ENCODE measurements at regions not wholly inside any gene's neighbourhood (a gene's known extent, or its start where the extent isn't known, plus 50 kb on each side); places are given as distances from the start of the nearest gene placed in this dataset.

DNA sequence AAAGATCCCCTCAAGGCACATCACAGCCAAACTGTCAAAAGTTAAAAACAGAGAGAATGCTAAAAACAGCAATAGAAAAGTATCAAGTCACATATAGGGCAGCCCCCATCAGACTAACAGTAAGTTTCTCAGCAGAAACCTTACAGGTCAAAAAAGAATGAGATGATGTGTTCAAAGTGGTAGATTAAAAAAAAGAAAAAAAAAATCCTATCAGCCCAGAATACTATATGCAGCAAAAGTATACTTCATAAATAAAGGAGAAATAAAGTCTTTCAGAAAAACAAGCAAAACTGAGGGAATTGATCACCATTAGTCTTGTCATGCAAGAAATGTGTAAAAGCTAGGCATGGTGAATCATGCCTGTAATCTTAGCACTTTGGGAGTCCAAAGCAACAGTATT lies 99.9 kb upstream of the RAD23B start:
- no peak for ATAC-seq

DNA sequence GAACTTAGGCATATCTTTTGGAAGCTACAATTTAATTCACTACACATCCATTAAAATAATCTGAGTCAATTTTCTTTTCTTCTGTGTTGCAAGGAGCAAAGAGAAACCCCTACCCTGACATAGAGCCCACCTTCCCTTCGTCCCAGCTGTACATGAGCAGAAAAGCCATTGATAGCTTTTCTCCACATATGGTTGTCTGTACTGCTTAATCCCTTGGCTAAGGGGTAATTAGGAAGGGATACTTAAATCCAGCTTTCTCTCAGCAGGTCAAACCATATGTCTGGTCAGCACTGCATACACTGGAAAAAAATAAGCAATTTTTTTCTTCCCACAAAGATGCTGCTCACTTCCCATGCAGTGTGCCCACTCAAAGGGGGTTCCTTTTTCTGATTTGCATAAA lies 94.7 kb upstream of the RAD23B start:
- intact Hi-C loops (cut with DNase I, micrococcal nuclease), result no loop called here

More for the DNA sequence above, 99.9 kb upstream of the RAD23B start:
- DNase-seq, result no peak
- intact Hi-C loops (cut with DNase I, micrococcal nuclease), result no loop called here

DNA sequence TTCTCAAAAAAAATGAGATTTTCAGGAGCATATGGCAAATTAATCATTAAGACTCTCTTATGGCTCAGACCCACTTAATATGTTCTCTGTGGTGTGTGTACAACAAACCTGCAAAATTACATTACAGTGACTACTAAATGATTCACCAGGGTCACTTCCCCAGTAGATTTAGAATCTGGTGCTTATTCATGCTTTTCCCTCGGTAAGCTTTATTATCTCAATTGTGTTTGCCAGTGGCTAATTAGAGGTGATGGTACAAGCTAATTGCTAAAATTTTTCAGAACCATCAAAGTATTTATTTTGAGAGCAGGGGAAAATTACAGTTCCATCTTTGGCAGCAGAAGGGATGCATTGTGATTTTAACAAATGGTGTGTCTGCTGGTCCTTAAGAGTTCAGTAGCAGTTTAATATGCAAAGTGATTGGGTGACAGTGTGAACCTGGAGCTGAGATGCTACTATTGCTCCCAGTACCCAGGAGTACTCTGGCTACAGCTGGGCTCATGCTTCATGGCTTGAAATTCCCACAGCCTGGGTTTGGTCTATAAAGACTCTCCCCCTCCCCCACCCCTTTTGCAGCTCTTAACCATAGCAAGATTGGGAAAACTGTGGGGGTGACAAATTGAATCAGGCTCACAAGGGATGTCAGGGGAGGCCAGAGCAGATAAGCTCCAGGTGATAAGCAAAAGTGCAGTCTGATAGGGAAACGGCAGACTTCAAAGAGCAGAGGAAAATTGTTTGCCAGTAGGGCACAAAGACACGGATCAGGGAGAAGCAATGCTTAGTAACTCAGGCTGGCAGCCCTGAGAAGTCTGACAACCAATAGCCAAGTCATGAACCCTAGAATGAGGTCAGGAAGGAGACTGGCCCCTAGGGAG lies 92.8 kb upstream of the RAD23B start:
- intact Hi-C loops (cut with DNase I, micrococcal nuclease), result no loop called here
- DNase-seq, result no peak

More for the DNA sequence above, 94.7 kb upstream of the RAD23B start:
- ATAC-seq, result no peak
- DNase-seq, result no peak

DNA sequence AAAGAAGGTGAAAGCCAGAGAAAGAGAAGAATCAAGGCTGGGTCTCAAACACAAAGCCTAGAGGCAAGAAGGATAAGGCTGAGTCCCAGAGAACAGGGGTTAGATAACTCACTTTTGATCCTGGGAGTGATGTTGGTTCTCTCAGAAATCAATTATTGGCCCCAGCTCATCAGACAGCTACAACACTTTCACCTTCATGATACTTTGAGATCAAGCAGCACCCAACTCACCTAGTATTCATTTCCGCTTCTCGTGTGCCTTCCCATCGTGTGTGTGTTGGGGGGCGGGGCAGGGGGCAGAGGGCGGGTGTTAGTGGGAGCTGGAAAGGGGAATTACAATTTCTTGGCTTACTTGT lies 92.2 kb upstream of the RAD23B start:
- intact Hi-C loops (cut with DNase I, micrococcal nuclease), result no loop called here
- ATAC-seq (no peak), DNase-seq (no peak)

More for the DNA sequence above, 92.8 kb upstream of the RAD23B start:
- ATAC-seq, result no peak

DNA sequence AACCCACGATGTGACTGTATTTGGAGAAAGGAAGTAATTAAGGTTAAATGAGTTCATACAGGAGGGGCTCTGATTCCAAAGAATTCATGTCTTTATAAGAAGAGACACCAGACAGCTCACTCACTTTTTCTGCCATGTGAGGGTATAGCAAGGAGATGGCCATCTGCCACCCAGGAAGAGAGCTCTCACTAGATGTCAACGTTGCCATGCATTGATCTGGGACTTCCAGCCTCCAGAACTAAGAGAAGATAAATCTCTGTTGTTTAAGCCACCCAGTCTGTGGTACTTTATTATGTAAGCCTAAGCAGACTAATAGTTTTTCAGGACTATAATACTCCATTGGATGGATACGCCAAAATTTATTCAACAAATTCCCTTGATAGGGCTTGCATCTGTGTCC lies 89.8 kb upstream of the RAD23B start:
- intact Hi-C loops (cut with DNase I, micrococcal nuclease), result no loop called here
- DNase-seq, result no peak
- ATAC-seq, result no peak

DNA sequence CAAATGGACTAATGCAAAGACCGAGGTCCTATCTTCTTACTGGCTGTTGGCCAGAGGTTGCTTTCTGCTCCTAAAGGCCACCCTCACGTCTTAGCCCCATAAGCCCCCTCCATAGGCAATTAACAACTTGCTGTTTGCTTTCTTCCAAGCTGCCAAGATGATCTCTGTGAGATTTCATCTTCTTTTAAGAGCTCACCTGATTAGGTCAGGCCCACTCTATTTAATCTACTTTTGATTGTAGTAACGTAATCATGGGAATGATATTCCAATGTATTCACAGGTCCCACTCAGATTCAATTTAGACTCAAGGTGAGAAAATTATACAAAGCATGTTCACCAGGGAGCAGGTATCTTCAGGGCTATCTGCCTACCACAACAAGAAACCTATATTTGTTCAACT lies 84.4 kb upstream of the RAD23B start:
- no peak for ATAC-seq
- intact Hi-C loops (cut with DNase I, micrococcal nuclease), result no loop called here

DNA sequence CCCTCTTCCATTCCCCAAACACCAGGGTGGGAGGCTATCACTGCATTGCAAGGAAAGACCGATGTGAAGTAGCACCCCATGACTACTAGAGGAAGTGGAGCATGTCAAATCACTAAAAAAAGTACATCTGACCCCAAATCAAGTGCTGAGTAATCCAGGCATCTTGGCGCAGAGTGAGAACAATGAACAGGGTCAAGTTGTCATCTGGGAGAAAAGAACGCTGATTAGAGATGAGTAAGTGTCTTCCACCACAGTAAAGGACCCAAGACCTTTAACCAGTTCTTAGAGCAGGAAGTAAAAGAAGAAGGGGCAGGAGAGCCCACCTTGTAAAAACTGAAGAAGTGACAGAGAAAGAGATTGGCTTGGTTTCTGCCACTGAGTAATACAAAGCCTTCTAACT lies 75.0 kb upstream of the RAD23B start:
- intact Hi-C loops (cut with DNase I, micrococcal nuclease), result no loop called here
- ATAC-seq (no peak), DNase-seq (no peak)

More for the DNA sequence above, 84.4 kb upstream of the RAD23B start:
- no peak for DNase-seq

DNA sequence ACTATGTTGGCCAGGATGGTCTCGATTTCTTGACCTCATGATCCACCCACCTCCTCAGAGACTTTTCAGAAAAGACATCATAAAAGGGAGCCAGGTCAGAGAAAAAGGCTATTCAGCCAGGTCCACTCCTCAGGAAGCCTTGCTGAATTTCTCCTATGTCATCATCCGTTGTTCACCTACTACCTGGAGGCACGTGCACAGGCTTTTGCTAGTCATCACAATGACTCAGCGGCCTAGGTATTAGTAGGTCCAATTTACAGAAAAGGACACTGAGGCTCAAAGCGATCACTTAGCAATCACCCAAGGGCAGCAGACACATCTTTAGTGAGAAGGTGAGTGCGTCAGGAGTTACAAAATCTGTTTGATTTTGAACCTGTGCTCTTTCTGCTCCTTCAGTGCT lies 72.3 kb upstream of the RAD23B start:
- ATAC-seq (no peak), DNase-seq (no peak)
- intact Hi-C loops (cut with DNase I, micrococcal nuclease), result no loop called here

DNA sequence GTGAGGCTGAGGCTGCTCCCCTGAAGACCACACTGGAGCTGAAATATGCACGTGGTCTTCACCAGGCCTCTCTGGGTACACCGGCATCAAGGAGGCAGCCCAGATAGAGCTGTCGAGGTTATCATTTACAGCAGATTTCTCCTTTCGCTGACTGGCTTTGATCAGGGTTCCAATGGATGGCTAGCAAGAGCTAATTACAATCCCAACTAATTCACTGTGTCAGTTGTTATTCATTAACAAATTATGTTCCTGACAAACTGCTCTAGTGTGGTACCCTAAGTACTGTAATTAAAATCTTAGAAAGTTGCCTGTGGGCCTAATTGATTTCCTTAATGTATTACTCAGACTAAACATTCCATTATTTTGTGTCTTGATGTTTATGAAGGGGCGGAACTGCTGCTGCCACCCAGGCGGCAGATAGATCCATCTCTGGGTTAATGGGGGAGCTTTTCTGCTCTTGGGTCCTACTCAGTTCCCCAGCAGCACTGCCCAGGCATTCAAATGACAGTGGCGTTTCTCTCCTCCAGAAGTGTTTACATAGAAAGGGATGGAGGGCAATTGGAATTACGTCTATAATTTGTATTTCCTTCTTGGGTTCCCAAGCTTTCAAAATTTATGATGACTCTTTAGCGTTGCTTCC lies 71.7 kb upstream of the RAD23B start:
- ATAC-seq (no peak), DNase-seq (no peak)
- intact Hi-C loops (cut with DNase I, micrococcal nuclease), result no loop called here

DNA sequence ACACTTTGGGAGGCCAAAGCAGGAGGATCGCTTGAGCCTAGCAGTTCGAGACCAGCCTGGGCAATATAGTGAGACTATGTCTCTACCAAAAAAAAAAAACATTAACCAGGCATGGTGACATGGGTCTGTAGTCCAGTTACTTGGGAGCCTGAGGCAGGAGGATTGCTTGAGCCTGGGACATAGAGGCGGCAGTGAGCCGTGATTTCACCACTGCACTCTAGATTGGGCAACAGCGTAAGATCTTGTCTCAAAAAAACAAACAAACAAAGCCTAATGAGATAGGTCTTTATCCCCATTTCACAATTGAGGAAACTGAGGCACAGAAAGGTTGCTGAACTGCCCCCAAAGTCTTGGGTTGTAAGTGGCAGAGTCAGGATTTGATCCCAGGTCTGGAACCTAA lies 70.5 kb upstream of the RAD23B start:
- intact Hi-C loops (cut with DNase I, micrococcal nuclease), result no loop called here
- DNase-seq (no peak), ATAC-seq (no peak)

DNA sequence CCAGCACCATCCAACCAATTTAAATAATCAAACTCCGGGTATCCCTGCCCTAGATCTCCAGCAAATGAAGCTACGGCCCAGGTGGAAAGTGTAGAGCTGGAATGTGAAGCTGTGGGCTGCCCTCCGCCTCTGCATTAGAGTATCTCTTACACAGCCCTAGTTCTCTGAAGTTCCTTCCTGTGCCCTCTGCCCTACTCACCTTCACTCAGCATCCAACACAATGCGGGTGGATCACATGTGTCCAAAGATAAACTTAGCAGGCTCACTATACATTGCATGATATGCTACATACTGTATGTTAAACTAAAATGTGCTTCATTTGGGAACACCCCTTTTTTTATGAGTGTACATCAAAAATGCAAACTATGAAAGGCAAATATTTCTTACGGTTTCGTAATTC lies 70.0 kb upstream of the RAD23B start:
- DNase-seq (no peak), ATAC-seq (peak; percentile 63)
- intact Hi-C loops (cut with DNase I, micrococcal nuclease), result no loop called here

DNA sequence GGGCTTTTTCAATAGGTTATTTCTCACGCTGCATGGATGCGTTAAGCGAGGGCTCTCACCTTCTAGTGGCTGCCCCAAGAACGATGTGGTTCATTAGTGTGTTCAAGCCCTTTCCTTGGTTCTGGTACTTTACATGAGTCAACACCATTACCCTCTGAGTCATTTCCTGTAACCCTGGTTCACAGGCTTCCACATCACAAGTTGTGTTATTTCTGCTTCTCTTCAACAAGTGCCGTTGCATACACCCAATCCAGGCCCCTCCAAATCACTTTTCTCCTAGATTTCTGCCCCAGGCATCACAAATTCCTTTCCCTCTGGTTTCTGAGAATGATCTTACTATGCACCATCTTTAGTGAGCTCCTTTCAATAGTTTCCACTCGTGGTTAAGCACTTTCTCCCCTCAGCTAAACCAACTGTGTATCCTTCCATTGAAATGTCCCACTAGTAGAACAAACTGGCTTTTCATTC lies 69.5 kb upstream of the RAD23B start:
- no peak for DNase-seq
- peak; percentile 51 for ATAC-seq
- intact Hi-C loops (cut with DNase I, micrococcal nuclease), result no loop called here

DNA sequence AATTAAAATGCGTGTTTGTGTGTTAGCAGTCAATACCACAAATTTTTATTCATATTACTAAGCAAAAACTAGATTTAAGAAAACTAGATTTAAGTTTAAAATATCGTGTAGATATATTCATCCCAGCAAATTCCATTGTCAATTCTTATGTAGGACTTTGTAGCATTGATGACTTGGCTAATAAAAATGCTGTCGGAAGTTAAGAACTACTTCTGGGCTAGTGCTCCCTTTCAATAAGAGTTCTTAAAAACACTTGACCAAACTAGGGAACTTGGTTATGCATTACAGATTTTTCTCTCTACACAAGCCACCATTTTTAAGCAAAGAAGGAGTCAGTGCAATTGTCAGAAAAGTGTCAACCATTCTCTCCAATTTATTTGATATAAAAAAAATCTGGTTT lies 68.7 kb upstream of the RAD23B start:
- intact Hi-C loops (cut with DNase I, micrococcal nuclease), result no loop called here
- DNase-seq (no peak), ATAC-seq (no peak)

DNA sequence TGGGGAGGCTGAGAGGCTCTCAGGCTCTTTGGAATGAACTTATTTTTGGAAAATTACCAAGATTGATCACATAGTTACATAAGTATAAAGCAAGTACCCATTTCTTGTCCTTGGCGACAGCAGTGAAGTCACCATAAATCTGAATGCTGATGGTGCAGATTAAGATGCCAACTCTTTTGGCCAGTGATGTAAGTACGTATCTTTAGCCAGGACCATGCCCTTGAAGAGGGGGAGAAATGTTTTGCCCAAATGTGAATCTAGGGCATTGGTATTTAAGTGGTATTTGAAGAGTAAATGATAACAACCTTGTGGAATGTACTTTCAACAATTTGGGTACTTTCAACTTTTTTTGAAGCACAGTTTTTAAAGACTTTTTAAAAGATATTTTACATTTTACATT lies 68.2 kb upstream of the RAD23B start:
- intact Hi-C loops (cut with DNase I, micrococcal nuclease), result no loop called here
- DNase-seq (no peak), ATAC-seq (no peak)

DNA sequence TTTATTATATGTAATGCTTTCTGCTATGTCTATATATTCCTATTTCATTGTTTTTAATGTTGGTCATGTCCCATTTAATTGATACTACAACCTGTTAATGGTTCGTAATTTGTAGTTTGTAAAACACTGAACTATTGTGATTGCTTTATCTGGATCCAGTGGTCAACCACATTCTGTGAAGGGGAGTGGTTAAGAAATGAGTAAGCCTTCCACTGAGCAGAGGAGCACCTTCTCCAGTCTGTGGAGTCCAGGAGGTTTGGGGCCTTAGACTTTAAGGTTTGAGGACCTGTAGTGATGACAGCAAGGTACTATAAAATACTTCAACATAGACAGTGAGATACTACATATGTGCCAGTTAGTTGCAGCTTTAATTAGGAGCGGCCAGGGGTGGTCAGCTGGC lies 67.7 kb upstream of the RAD23B start:
- ATAC-seq, result no peak
- no peak for DNase-seq
- intact Hi-C loops (cut with DNase I, micrococcal nuclease), result no loop called here

DNA sequence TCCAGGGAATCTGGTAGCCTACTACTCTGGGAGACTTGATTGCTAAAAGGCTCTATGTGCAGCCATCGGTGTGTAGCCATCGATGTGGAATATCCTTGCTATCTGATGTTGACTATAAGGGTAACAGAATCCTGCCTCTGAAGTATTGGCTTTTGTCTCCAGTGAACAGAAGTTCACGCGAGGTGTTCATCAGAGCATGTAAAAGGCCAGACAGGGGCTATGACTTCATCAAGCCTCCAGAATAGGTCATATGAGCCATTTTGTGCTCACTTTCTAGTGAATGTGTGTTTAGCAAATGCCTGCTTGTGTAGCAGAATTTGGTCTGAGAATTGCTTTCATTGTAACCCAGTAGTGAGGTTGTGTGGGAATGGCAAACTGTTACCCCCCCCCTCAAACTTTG lies 66.8 kb upstream of the RAD23B start:
- DNase-seq (no peak), ATAC-seq (no peak)
- intact Hi-C loops (cut with DNase I, micrococcal nuclease), result no loop called here

DNA sequence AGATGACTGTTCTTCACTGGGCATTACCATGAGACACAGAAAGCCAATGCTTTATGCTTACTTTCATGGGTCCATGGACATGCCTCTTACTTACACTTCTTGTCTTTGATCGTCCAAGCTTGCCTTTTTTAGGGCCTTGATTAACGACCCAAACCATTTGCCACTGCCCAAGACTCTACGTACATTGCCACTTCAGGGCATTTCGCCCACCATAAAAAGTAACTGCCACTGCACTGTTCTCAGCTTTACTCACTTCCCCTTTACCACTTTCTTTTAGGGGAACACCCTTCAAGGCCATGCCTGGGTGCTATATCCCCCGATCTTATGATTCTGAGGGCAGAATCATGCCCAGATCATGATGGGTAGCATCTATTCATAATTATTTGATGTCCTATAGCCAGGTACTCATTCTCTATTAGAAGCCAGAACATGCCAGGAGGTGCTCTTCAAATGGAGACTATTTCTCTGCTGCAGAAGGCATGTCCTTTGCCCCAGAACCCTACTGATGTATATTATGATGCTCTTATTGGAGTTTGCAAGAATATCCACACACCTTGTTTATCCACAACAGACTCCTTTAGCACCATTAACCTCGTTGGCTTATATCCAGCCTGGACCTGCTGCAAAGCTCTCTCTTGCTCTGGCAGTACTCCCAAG lies 64.1 kb upstream of the RAD23B start:
- no peak for DNase-seq
- no peak for ATAC-seq
- intact Hi-C loops (cut with DNase I, micrococcal nuclease), result no loop called here

DNA sequence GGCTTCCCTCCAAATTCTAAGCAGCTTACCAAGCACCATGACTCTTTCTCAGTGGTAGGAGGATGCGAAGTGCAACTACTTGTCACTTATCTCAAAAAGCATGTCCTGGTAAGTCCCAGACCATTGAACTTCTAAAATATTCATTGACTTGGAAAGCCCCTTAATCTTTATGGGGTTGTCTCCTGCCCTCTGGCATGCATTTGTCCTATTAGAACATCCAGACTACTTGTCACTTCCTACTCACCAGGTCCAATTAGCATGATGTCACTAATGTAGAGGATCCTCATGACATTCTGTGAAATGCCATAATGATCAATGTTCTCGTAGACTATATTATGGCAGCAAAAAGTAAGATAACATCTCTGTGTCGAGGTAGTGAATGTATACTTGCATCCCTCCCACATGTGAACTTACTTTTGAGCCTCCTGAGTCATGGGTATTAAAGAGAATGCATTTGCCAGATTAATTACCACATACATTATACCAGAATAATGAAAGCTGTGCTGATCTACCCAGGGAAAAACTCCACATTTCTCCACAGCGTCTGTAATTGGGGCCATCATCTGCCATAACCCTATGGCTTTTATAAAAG lies 63.5 kb upstream of the RAD23B start:
- intact Hi-C loops (cut with DNase I, micrococcal nuclease), result no loop called here
- no peak for ATAC-seq
- no peak for DNase-seq

DNA sequence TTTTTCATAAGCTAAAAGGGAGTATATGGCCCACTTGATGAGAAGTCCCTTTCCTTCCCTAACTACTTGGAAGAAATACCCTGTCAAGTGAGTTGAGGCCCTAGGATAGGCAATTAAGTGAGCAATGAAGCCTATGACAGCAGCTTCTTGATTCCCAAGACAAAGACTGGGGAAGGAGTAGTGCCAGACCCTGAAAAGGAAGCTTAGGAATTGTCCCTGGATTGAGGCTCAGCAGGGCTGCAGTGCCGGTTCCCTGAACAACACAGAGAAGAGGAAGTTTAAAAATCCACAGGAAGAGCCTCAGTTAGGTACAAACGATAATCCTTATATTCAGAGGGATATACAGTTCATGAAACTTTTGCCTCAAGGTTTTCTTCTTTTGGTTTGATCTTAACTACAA lies 61.8 kb upstream of the RAD23B start:
- ATAC-seq (no peak), DNase-seq (no peak)
- intact Hi-C loops (cut with DNase I, micrococcal nuclease), result no loop called here

DNA sequence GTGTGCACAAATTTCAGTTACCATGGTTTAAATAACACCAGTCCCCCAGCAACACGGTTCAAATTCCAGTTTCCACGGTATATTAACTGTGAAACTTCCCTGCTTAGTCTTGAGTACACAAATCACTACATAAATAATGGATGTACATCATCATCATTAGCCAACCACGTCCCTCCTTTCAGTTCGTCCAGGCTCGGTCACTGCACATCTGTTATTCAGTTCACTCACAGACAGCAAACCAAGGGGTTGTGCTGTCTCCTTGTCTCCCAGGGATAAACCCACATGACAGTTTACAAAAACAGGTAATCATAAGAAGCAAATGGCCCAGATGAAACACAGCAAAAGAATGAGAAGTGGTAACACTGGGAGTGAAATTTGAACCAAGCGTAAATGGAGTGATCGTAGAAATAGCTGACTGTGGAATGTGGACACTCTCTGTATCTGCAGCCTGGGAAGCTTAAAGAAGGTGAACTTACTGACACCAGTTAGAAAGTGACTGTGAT lies 61.0 kb upstream of the RAD23B start:
- ATAC-seq (peak; percentile 43), DNase-seq (no peak)

More for the DNA sequence above, 61.0 kb upstream of the RAD23B start:
- intact Hi-C loops (cut with DNase I, micrococcal nuclease), result no loop called here
